CD14-positive monocyte (primary cell): ENCODE measurements at regions not wholly inside any gene's neighbourhood (a gene's known extent, or its start where the extent isn't known, plus 50 kb on each side); places are given as distances from the start of the nearest gene placed in this dataset.

Source experiments
- DNase-seq, 3 donors: peaks; one replicate each; pipeline ENCODE4 v3.0.0-alpha.2; 2011 to 2022
- H2AFZ ChIP-seq: 2 replicates; pipeline ENCODE4 v1.6.0; 2012; ENCODE audit warnings: mild to moderate bottlenecking, low read depth, low read length, inconsistent platforms; ENCODE audit not compliant: insufficient read depth, poor library complexity, severe bottlenecking
- H3K27ac ChIP-seq, 2 donors: 1 replicate in 1 of 2; 2 replicates in 1 of 2; pipeline ENCODE4 v1.5.1; 2012 to 2013; ENCODE audit warnings: low read length in 2 of 2, control low read depth in 1 of 2, inconsistent platforms in 1 of 2, low read depth in 1 of 2, mild to moderate bottlenecking in 1 of 2
- H3K27me3 ChIP-seq, 2 donors: one replicate each; pipeline versions ENCODE4 v1.6.0 to v1.6.1; 2011 to 2013; ENCODE audit warnings: low read length in 2 of 2; ENCODE audit not compliant: control insufficient read depth in 2 of 2, insufficient read depth in 2 of 2
- H3K36me3 ChIP-seq, 2 donors: replicated peaks in 1 of 2; 1 replicate in 1 of 2; 2 replicates in 1 of 2; pipeline versions ENCODE4 v1.5.1 to v1.6.1; 2012 to 2013; ENCODE audit warnings: low read length in 2 of 2, control low read depth in 1 of 2, inconsistent platforms in 1 of 2, mild to moderate bottlenecking in 1 of 2; ENCODE audit not compliant: insufficient read depth in 2 of 2, control insufficient read depth in 1 of 2
- H3K4me1 ChIP-seq, 2 donors: 1 replicate in 1 of 2; 2 replicates in 1 of 2; pipeline versions ENCODE4 v1.5.1 to v1.6.1; 2012 to 2013; ENCODE audit warnings: low read length in 2 of 2, control low read depth in 1 of 2, inconsistent platforms in 1 of 2, mild to moderate bottlenecking in 1 of 2, moderate library complexity in 1 of 2; ENCODE audit not compliant: insufficient read depth in 2 of 2, control insufficient read depth in 1 of 2
- H3K4me2 ChIP-seq: replicated peaks from 2 replicates; pipeline ENCODE3; 2012; ENCODE audit warnings: low read length, moderate library complexity, mild to moderate bottlenecking; ENCODE audit not compliant: poor library complexity, severe bottlenecking; ENCODE audit errors: extremely low read depth
- H3K4me3 ChIP-seq, 3 experiments: fragments of 200-600 bp in 1 of 3; sonication (generic) in 1 of 3; replicated peaks in 1 of 3; 1 replicate in 2 of 3; 2 replicates in 1 of 3; pipeline ENCODE4 v1.5.1; 2011 to 2013; ENCODE audit warnings: low read length in 3 of 3, mild to moderate bottlenecking in 3 of 3, control low read depth in 2 of 3, low read depth in 2 of 3, inconsistent platforms in 1 of 3, moderate library complexity in 1 of 3
- H3K79me2 ChIP-seq: 2 replicates; pipeline ENCODE4 v1.6.0; 2012; ENCODE audit warnings: mild to moderate bottlenecking, control low read depth, inconsistent platforms, low read length, moderate library complexity; ENCODE audit not compliant: insufficient read depth
- H3K9ac ChIP-seq: 2 replicates; pipeline ENCODE4 v1.6.0; 2017; ENCODE audit warnings: low read length, mild to moderate bottlenecking; ENCODE audit not compliant: insufficient read depth, poor library complexity, severe bottlenecking
- H3K9me3 ChIP-seq, 2 donors: replicated peaks in 1 of 2; 1 replicate in 1 of 2; 2 replicates in 1 of 2; pipeline versions ENCODE4 v1.5.1 to v1.6.1; 2012 to 2013; ENCODE audit warnings: low read length in 2 of 2, control low read depth in 1 of 2; ENCODE audit not compliant: control insufficient read depth in 1 of 2, insufficient read depth in 1 of 2
- H4K20me1 ChIP-seq: 2 replicates; pipeline ENCODE4 v1.6.0; 2012; ENCODE audit warnings: mild to moderate bottlenecking, low read length, control low read depth, moderate library complexity; ENCODE audit not compliant: insufficient read depth
- H3K27ac Mint-ChIP-seq, 7 donors: one replicate each; pipeline ENCODE4 v1.8.0; 2020; ENCODE audit warnings: mild to moderate bottlenecking in 7 of 7, mixed read lengths in 7 of 7, moderate library complexity in 6 of 7, inconsistent platforms in 2 of 7
- H3K27me3 Mint-ChIP-seq, 3 donors: one replicate each; pipeline ENCODE4 v1.8.0; 2021 to 2022; ENCODE audit warnings: low read depth in 3 of 3, mild to moderate bottlenecking in 3 of 3, mixed read lengths in 3 of 3, moderate library complexity in 3 of 3, inconsistent platforms in 1 of 3
- H3K36me3 Mint-ChIP-seq, 2 donors: one replicate each; pipeline ENCODE4 v1.8.0; 2020; ENCODE audit warnings: mixed read lengths in 2 of 2, inconsistent platforms in 1 of 2, mild to moderate bottlenecking in 1 of 2
- H3K4me1 Mint-ChIP-seq: one replicate; pipeline ENCODE4 v1.8.0; 2020; ENCODE audit warnings: mild to moderate bottlenecking, mixed read lengths
- H3K4me3 Mint-ChIP-seq, 2 donors: one replicate each; pipeline ENCODE4 v1.8.0; 2020; ENCODE audit warnings: mild to moderate bottlenecking in 2 of 2, mixed read lengths in 2 of 2, moderate library complexity in 1 of 2
- H3K9me3 Mint-ChIP-seq, 7 donors: one replicate each; pipeline ENCODE4 v1.8.0; 2020 to 2022; ENCODE audit warnings: mixed read lengths in 7 of 7, mild to moderate bottlenecking in 6 of 7, moderate library complexity in 6 of 7, inconsistent platforms in 2 of 7
- CTCF ChIP-seq: fragments of 200-600 bp; IDR thresholded peaks from one replicate; pipeline ENCODE4 v1.8.0; 2022; ENCODE audit warnings: antibody characterized with exemption, mild to moderate bottlenecking
- WGBS: methylation state at CpG from one replicate; pipeline ENCODE4 v1.1.5; 2013; ENCODE audit warnings: missing lambda C conversion rate; ENCODE audit not compliant: insufficient coverage; 5-methylcytosine and 5-hydroxymethylcytosine counted together
- intact Hi-C, 2 donors: fragments of 100-400 bp; cut with micrococcal nuclease; formaldehyde crosslinking; loops; one replicate each; pipeline versions ENCODE4 v1.15.0 to v1.15.1; 2023

GRCh38 chr9:115657695-115658094, 495.9 kb upstream of the PAPPA start:
- H3K4me3 Mint-ChIP-seq, result no peak overlapping the region
- no peak overlapping the region for H3K9ac ChIP-seq
- intact Hi-C loops, result no loop called here
- no peak overlapping the region for H3K4me3 ChIP-seq
- no peaks in the 10 kb centered on the region for H3K27me3 ChIP-seq
- no peaks in the 10 kb centered on the region for H3K9me3 ChIP-seq
- WGBS, result no CpG with 5 or more reads among the region's 2 CpGs
- no peaks in the 10 kb centered on the region for H3K4me1 ChIP-seq
- H4K20me1 ChIP-seq, result no peaks in the 10 kb centered on the region
- DNase-seq, result no peak
- H3K4me1 Mint-ChIP-seq, result no peaks in the 10 kb centered on the region
- no peak for TF ChIP-seq CTCF
- H3K27me3 Mint-ChIP-seq, result no peaks in the 10 kb centered on the region
- H3K36me3 Mint-ChIP-seq, result no peaks in the 10 kb centered on the region
- H3K79me2 ChIP-seq, result no peaks in the 10 kb centered on the region
- H3K9me3 Mint-ChIP-seq, result peaks cover 0 to 2% (median 0%) of the 10 kb centered on the region in 7 donors
- no peak overlapping the region for H2AFZ ChIP-seq
- no peaks in the 10 kb centered on the region for H3K36me3 ChIP-seq
- no peak overlapping the region for H3K4me2 ChIP-seq
- no peak overlapping the region for H3K27ac ChIP-seq
- H3K27ac Mint-ChIP-seq, result no peak overlapping the region

GRCh38 chr9:115665519-115665918, 488.1 kb upstream of the PAPPA start:
- Mint-ChIP-seq H3K9me3 (peaks cover 0 to 5% (median 3%) of the 10 kb centered on the region in 7 donors), H3K4me3 (no peak overlapping the region), H3K27me3 (no peaks in the 10 kb centered on the region), H3K4me1 (no peaks in the 10 kb centered on the region), H3K27ac (no peak overlapping the region), H3K36me3 (no peaks in the 10 kb centered on the region)
- H3K36me3 ChIP-seq, result no peaks in the 10 kb centered on the region
- H3K79me2 ChIP-seq, result no peaks in the 10 kb centered on the region
- H3K4me2 ChIP-seq, result no peak overlapping the region
- H2AFZ ChIP-seq, result no peak overlapping the region
- DNase-seq, result no peak
- peaks cover 0 to 3% of the 10 kb centered on the region in 2 donors for H3K9me3 ChIP-seq
- no peak overlapping the region for H3K27ac ChIP-seq
- intact Hi-C loops, result no loop called here
- no peaks in the 10 kb centered on the region for H3K4me1 ChIP-seq
- no peak for TF ChIP-seq CTCF
- no peak overlapping the region for H3K9ac ChIP-seq
- H3K27me3 ChIP-seq, result no peaks in the 10 kb centered on the region
- no peaks in the 10 kb centered on the region for H4K20me1 ChIP-seq
- 100% methylated on average over 2 of the region's 2 CpGs for WGBS
- no peak overlapping the region for H3K4me3 ChIP-seq
